Peyer's patch (tissue), 4 donors: ENCODE measurements at regions not wholly inside any gene's neighbourhood (a gene's known extent, or its start where the extent isn't known, plus 50 kb on each side); places are given as distances from the start of the nearest gene placed in this dataset.

Experiments
- POLR2A ChIP-seq, 2 donors: fragments of 450-650 bp; IDR thresholded peaks; one replicate each; pipeline ENCODE4 v1.5.1; 2017; ENCODE audit warnings: antibody characterized with exemption in 2 of 2, mild to moderate bottlenecking in 2 of 2, moderate library complexity in 2 of 2
- TF ChIP-seq, protein P1 (sequence below), 6 experiments: fragments of 450-650 bp in 4 of 6; fragments of 200-600 bp in 2 of 6; sonication (generic) in 1 of 6; IDR thresholded peaks; one replicate each; pipeline ENCODE4 v1.5.1; 2017 to 2019; ENCODE audit warnings: antibody characterized with exemption in 6 of 6, mild to moderate bottlenecking in 3 of 6, moderate library complexity in 1 of 6

GRCh38 chr1:190551638-190552037 is 74.0 kb upstream of the BRINP3 start:
- TF ChIP-seq, protein P1, sequence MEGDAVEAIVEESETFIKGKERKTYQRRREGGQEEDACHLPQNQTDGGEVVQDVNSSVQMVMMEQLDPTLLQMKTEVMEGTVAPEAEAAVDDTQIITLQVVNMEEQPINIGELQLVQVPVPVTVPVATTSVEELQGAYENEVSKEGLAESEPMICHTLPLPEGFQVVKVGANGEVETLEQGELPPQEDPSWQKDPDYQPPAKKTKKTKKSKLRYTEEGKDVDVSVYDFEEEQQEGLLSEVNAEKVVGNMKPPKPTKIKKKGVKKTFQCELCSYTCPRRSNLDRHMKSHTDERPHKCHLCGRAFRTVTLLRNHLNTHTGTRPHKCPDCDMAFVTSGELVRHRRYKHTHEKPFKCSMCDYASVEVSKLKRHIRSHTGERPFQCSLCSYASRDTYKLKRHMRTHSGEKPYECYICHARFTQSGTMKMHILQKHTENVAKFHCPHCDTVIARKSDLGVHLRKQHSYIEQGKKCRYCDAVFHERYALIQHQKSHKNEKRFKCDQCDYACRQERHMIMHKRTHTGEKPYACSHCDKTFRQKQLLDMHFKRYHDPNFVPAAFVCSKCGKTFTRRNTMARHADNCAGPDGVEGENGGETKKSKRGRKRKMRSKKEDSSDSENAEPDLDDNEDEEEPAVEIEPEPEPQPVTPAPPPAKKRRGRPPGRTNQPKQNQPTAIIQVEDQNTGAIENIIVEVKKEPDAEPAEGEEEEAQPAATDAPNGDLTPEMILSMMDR (IDR thresholded peaks at IDR 0.05), result no peak
- TF ChIP-seq POLR2A (IDR thresholded peaks at IDR 0.05), result no peak
